ENCODE measurements at regions not wholly inside any gene's neighbourhood (a gene's known extent, or its start where the extent isn't known, plus 50 kb on each side); places are given as distances from the start of the nearest gene placed in this dataset.

- DNase-seq (ENCODE audit: low read depth in 2 of 2), result no peak
Measured at GRCh38 chr3:110526777-110527727, 544.6 kb upstream of the NECTIN3 start.

DNA sequence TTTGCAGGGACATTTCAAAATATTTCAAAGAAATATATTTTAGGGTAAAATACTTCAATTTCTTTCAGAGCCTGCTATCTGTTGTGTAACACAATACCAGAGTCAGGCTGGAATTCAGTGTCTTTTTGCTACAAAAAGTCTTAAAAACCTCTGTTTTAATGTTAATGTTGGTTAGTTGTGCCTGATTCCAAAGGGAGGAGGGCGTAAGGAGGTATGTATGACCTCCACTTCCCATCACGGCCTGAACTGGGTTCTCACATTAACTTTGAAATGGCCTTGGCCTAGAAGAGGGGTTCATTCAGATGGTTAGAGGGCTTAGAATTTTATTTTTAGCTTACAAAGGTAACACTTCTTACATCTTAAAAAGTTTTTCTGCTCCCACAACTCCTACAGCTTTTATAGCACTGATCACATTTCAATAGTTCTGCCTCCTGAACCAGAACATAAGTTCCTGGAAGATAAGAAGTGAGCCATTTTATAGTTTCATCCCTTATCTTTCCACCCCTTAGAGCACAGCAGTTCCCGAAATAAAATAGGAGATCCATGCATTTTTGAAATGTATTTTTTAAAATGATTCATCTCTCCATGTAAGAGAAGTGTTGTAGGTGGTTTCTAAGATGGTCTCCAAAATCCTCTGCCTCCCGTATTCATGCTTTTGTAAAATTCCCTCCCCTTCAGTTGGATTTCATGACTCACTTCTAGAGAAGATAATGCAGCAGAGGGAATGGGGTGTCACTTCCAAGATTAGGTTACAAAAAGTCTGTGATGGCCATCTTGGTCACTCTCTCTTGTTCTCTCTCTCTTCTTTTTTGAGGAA, 543.1 kb upstream of the NECTIN3 start:
- no peak for DNase-seq (ENCODE audit: low read depth in 2 of 2)

DNA sequence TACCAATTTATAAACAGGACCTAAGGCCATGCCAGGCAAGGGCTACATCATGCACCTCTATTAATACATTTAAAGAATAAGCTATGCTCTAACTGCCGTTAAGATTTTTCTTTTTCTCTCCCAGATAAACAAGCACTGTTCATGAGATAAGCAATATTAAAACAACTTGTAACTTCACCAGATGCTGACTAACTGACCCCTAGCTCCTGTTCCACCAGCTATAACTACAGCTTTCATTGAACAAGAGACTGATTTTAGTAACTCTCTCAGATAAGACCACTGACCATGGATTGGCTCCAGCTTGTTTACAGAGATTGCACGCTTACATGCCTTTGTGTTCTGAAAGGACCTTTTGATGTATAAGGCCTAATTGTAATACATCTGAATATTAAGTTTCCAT, 540.7 kb upstream of the NECTIN3 start:
- no peak for DNase-seq (ENCODE audit: low read depth in 2 of 2)

DNA sequence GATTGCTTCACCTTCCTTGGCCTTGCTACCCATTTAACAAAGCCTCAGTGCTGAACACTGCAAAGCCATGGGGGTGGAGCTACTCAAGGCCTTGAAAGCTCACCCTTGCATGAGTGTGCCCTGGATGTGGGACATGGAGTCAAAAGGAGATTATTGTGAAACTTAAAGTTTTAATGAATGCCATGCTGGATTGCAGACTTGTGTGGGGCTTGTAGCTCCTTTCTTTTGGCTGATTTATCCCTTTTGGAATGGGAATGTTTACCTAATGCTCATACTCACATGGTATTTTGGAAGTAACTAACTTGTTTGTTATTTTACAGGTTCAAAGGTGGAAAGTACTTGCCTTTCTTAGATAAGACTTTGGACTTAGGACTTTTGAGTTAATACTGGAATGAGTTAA, 538.5 kb upstream of the NECTIN3 start:
- DNase-seq (ENCODE audit: low read depth in 2 of 2), result no peak

GRCh38 chr3:110542552-110543150, 529.0 kb upstream of the NECTIN3 start:
- no peak for DNase-seq (ENCODE audit: low read depth in 2 of 2)

- no peak for DNase-seq (ENCODE audit: low read depth in 2 of 2)
Measured at GRCh38 chr3:110544730-110545129, 526.9 kb upstream of the NECTIN3 start.

DNA sequence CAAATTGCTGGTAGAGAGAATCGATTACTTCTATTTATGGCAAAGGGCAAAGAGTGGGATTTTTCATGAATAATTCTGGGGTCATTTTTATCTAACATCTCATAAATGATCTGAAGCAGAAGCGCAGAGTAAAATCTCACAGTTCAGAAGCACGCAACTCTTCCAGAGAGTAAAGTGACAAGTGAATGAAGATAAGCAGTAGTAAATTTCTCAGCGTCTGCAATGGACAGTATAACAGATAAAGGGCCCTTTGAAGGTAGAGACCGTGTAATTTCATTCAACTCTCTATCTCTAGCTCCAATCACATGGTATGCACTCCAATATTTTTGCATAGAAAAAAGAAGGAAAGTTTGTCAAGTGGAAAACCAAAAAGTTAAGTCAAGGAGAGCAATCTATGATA, 521.1 kb upstream of the NECTIN3 start:
- no peak for DNase-seq (ENCODE audit: low read depth in 2 of 2)

DNA sequence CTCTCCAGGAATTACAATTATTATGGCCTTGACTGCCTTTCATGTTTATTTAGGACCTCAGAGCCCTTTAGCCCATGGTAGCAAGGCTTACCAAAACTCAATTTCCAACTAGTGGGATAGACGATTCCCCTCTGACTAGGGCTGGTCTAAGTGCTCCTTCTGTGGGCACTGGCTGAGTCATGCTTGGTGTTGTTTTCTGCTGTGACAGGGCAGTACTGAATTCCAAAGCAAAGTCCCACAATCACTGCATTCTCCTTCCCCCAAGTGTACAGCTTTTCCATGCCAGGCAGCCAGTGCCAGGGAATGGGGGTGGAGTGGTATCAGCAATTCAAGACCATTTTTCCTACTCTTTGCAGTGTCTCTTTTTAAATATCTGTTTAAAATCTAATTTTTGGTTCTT, 509.0 kb upstream of the NECTIN3 start:
- no peak for DNase-seq (ENCODE audit: low read depth in 2 of 2)

GRCh38 chr3:110564674-110565073, 506.9 kb upstream of the NECTIN3 start:
- no peak for DNase-seq (ENCODE audit: low read depth in 2 of 2)

GRCh38 chr3:110567029-110567428, 504.6 kb upstream of the NECTIN3 start:
- no peak for DNase-seq (ENCODE audit: low read depth in 2 of 2)

- no peak for DNase-seq (ENCODE audit: low read depth in 2 of 2)
Measured at GRCh38 chr3:110568246-110568645, 503.4 kb upstream of the NECTIN3 start.

- no peak for DNase-seq (ENCODE audit: low read depth in 2 of 2)
Measured at GRCh38 chr3:110569073-110569472, 502.5 kb upstream of the NECTIN3 start.

DNA sequence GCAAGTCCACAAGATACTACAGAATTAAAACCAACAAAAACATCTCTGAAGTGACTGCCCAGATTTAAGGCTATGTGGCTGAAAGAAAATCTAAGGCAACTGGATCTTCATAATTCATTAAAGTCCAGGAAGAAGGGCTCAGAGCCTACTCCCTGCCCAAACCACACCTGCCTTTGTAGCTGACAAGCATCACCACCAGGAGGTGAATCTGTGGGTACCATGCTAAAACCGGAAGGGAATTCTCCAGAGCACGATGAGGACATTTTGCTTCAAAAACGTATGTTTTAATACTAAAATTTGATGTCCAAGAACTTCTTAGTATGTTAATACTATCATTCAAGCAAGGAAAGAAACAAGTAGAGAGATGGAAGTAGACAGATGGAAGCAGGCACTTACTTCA, 495.9 kb upstream of the NECTIN3 start:
- no peak for DNase-seq (ENCODE audit: low read depth in 2 of 2)

DNA sequence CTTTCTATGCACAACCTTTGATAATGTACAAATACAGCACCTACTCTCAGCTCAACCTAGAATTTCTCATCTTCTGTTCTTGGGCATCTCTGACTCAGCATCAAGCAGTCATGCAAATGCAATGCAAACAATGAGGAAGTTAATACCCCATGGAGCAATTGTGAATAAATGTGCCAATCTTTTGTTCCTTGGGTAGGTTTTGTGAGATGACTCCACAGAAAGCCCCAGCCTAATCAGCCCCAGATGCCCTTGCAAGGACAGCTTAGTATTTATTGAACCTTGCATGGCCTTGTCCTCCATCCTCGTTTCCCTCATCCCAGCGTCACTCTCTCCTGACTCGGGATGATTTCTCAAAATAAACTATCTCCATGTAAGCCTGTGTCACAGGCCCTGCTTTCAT, 494.7 kb upstream of the NECTIN3 start:
- DNase-seq (ENCODE audit: low read depth in 2 of 2), result no peak

GRCh38 chr3:110577854-110578253, 493.8 kb upstream of the NECTIN3 start:
- no peak for DNase-seq (ENCODE audit: low read depth in 2 of 2)

DNA sequence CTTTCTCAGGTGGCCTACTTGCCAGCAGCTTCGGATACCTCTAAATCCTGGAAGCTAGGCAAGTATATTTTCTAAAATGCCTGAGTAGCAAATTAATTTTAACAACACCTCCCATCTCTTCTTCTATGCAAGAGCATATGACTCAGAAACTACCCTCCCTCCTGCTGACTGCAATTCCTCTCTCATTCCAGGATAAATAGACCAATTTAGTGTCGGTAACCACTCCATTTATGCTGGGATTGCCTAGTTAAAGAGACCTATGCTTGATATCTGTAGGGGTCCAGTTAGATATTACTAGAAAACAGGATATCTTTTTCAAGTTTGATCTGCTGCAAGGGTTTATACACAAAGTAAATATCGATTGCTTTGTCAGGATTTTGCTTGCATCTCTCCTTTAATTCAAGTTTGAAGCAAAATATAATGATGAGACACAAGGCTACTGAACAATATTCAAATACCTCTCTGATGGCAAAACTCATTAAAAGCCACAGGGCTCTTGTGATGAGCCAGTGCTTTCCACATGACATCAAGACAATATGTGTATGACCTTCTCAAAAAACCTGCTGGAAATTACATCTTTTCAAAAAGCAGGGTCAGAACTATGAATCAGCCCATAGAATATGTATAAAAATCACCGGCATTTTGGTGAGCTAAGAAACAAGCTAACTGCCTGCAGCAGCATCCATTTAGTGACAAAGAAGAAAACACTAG, 491.6 kb upstream of the NECTIN3 start:
- no peak for DNase-seq (ENCODE audit: low read depth in 2 of 2)

GRCh38 chr3:110583373-110583935, 488.2 kb upstream of the NECTIN3 start:
- no peak for DNase-seq (ENCODE audit: low read depth in 2 of 2)

- DNase-seq (ENCODE audit: low read depth in 2 of 2), result no peak
Measured at GRCh38 chr3:110588906-110589305, 482.7 kb upstream of the NECTIN3 start.

DNA sequence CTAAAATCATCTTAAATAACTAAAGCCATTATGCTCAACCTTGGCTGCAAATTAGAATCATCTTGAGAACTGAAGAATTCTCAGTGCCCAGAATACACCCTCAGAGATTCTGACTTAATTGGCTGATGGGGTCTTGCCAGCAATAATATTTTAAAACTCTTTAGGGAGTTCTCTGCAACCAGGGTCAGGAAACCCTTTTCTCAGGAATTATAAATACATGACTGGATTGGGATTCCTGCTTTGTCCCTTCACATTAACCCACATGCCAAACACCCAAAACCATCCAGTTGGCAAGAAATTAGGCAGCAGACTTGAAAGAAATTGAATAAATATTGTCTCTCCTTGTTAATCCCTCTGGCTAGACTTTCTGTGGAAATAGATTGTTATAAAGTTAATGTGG, 482.3 kb upstream of the NECTIN3 start:
- DNase-seq (ENCODE audit: low read depth in 2 of 2), result no peak

GRCh38 chr3:110593749-110594148, 477.9 kb upstream of the NECTIN3 start:
- no peak for DNase-seq (ENCODE audit: low read depth in 2 of 2)

DNA sequence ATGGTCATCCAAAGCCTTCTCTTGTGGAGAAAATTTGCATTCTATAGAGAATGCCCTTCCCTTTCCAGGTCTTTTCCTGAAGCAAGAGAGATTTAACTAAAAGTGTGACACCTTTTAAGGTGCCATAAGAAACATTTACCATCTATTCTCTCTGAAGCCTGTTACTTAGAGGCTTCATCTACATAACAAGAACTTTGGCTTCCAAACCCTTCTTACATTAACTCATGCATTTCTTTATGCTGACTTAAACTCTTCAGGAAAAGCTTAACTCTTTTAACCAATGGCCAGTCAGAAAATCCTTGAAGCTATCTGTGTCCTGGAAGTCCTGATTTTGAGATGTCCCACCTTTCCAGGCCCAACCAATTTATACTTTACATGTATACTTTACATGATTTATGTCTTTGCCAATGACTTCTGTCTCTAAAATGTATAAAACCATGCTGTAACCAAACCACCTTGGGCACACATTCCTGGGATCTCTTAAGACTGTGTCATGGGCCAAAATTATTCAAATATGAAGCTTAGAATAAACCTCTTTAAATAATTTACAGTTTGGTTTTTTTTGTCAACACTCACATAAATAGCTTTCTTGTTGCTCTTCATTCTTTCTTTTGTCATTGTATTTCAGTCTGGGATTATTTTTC, 472.6 kb upstream of the NECTIN3 start:
- DNase-seq (ENCODE audit: low read depth in 2 of 2), result no peak
